GM12892 (cell line): ENCODE measurements at regions not wholly inside any gene's neighbourhood (a gene's known extent, or its start where the extent isn't known, plus 50 kb on each side); places are given as distances from the start of the nearest gene placed in this dataset.

Source experiments
- POLR2A ChIP-seq: IDR thresholded peaks from 2 replicates; pipeline ENCODE4 v1.6.1; 2011; ENCODE audit warnings: low read depth, low read length, control low read depth
- POLR2AphosphoS5 ChIP-seq: IDR thresholded peaks from 2 replicates; pipeline ENCODE4 v1.6.1; 2011; ENCODE audit warnings: low read depth, low read length, control low read depth

DNA sequence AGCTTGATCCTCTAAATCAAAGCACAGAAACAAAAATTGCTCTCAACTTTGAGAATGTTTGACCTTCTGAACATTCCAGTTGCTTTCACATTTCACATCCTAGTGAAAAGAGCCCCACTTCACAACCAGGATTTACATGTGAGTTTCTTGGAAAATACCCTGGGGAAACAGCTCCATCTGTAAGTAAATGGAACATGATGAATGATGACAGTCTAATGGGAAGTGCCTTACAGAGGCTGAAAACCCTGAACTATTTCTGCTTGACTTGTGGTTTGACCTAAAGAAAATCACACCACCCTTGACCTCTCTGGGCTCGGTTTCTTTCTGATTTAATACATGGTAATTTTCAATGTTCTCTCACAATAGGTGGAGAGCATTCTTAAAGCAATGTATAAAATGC, 499.4 kb upstream of the API5 start:
- no peak for TF ChIP-seq POLR2AphosphoS5
- no peak for TF ChIP-seq POLR2A
